Brain microvascular endothelial cell (primary cell): ENCODE measurements at regions not wholly inside any gene's neighbourhood (a gene's known extent, or its start where the extent isn't known, plus 50 kb on each side); places are given as distances from the start of the nearest gene placed in this dataset.

Source experiments
- DNase-seq: peaks from one replicate; pipeline ENCODE4 v3.0.0-alpha.2; 2020
- H3K27ac ChIP-seq: fragments of 250-450 bp; sonication (Bioruptor Pico); 2 replicates; pipeline ENCODE4 v1.5.1; 2020; ENCODE audit warnings: mild to moderate bottlenecking, moderate library complexity
- H3K27me3 ChIP-seq: fragments of 250-450 bp; sonication (Bioruptor Pico); replicated peaks from 2 replicates; pipeline ENCODE4 v1.5.1; 2020; ENCODE audit warnings: mild to moderate bottlenecking
- H3K36me3 ChIP-seq: fragments of 250-450 bp; sonication (Bioruptor Pico); replicated peaks from 2 replicates; pipeline ENCODE4 v1.5.1; 2020; ENCODE audit warnings: mild to moderate bottlenecking
- H3K4me3 ChIP-seq: 2 replicates; pipeline ENCODE4 v1.5.1; 2011; ENCODE audit warnings: low read depth, mild to moderate bottlenecking, control low read depth, low read length, moderate library complexity
- CTCF ChIP-seq: IDR thresholded peaks from 2 replicates; pipeline ENCODE4 v1.5.1; 2011; ENCODE audit warnings: low read depth, mild to moderate bottlenecking, moderate library complexity, low read length, control low read depth, inconsistent platforms; ENCODE audit errors: missing control alignments
- in situ Hi-C: cut with HindIII; loops from 2 replicates; pipeline ENCODE4 v1.10.0; 2017; ENCODE audit warnings: low sequenced_read_pairs, low pct_ligation_motif_present

GRCh38 chr10:98323221-98324164, 55.5 kb upstream of the LOXL4 start:
- peak; percentile 91 for DNase-seq

DNA sequence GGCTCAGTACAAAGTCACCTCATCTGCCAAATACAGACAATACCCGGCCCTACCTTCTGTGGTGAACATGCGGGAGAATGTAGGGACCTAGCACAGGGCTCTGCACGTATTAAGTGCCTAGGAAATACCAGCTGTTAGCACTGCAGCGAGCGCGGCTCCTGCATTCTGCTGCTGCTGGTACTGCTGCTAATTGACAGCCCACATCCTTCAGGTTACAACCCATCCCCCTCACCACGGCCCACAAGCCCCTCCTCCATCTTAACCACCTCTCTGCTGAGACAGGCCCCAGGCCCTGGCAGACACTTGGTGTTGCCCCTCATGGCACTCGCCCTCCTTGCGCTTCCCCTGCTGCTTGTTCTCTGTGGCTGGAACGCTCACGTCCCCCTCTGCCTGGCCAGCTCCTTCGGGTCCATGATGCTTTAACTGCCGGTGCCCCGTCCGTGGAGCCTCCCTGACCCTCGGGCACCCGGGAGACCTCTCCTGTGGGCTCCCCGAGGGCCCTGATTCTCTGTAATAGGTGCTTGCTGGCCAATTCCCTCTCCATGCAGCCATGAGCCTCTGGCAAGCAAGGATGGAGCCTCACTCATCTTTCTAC, 53.3 kb upstream of the LOXL4 start:
- no peak for DNase-seq
- Histone ChIP-seq H3K36me3 (no peaks in the 10 kb centered on the region), H3K27me3 (no peaks in the 10 kb centered on the region), H3K4me3 (no peak overlapping the region), H3K27ac (no peak overlapping the region)
- no peak for TF ChIP-seq CTCF
- in situ Hi-C loops, result no loop called here

More at GRCh38 chr10:98323221-98324164, 55.5 kb upstream of the LOXL4 start:
- H3K27me3 ChIP-seq, result no peaks in the 10 kb centered on the region
- no peak for TF ChIP-seq CTCF
- no peaks in the 10 kb centered on the region for H3K36me3 ChIP-seq
- in situ Hi-C loops, result no loop called here
- no peak overlapping the region for H3K4me3 ChIP-seq
- H3K27ac ChIP-seq, result no peak overlapping the region

DNA sequence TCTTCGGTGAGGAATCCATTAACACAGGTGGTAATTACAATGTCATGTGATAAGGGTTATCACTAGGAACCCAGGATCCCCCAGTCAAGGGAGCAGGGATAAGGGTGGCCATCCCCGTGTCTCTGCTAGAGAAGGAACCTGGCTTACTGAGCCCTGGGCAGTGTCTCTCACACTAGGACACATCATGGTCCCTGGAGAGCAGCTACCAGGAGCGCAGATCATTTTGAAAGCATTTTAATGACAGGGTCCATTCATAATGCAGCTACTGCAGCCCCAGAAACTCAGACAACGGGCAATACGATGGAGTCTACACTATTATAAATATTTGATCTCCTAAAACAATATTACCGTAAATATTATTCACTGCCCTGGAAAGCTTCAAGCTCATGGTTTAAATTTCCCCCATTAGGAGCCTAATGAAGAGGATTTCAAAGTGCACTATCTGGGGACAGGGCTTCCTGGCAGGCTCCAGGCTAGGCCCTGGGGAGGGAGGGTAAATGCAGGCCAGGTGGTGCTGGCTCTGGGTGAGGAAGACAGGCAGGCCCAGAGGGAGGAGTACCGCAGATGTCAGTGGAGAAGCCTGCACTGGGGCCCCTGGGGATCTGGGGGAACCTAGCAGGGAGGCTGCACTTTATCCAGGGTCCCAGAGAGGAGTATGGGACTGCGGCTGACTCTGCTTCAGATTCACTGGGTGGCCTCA, 52.6 kb upstream of the LOXL4 start:
- TF ChIP-seq CTCF, result no peak
- DNase-seq, result no peak
- no peaks in the 10 kb centered on the region for H3K36me3 ChIP-seq
- in situ Hi-C loops, result no loop called here
- no peak overlapping the region for H3K27ac ChIP-seq
- no peaks in the 10 kb centered on the region for H3K27me3 ChIP-seq
- H3K4me3 ChIP-seq, result no peak overlapping the region

- Histone ChIP-seq H3K27ac (no peak overlapping the region), H3K27me3 (no peaks in the 10 kb centered on the region), H3K36me3 (no peaks in the 10 kb centered on the region), H3K4me3 (no peak overlapping the region)
- in situ Hi-C loops, result no loop called here
- TF ChIP-seq CTCF, result no peak
- DNase-seq, result no peak
Measured at GRCh38 chr10:98318861-98319260, 50.9 kb upstream of the LOXL4 start.
